HepG2 (cell line): ENCODE measurements at regions not wholly inside any gene's neighbourhood (a gene's known extent, or its start where the extent isn't known, plus 50 kb on each side); places are given as distances from the start of the nearest gene placed in this dataset.

ENCODE experiments used
- ATAC-seq: fragments of 200-7000 bp; cut with Tn5 transposase; 3 replicates; pipeline ENCODE4 v1.9.1; 2020; ENCODE audit warnings: mild to moderate bottlenecking, moderate library complexity
- BruUV-seq: library from RNA; stranded (reverse); fragments of 400-500 nt; replicated peaks from 2 replicates; lab custom pipeline; 2021; lab: Mats Ljungman, UMichigan
- CTCF ChIA-PET: fragments of 300-600 bp; formaldehyde crosslinking; extraction: SDS; loops from one replicate; lab custom pipeline; 2021; ENCODE audit warnings: low total read pairs, inconsistent platforms, low intra/inter-chr PET ratio; lab: Yijun Ruan, JAX
- POLR2A ChIA-PET: fragments of 350-600 bp; sonication (Branson Sonifier 250); formaldehyde crosslinking; loops from one replicate; lab custom pipeline; 2020; ENCODE audit warnings: antibody characterized with exemption, inconsistent platforms; lab: Yijun Ruan, JAX
- DNase-seq: peaks from one replicate; pipeline ENCODE4 v3.0.0-alpha.2; 2015; ENCODE audit warnings: low spot score
- FAIRE-seq: peaks from 3 replicates; lab custom pipeline; 2011; peaks lifted over from hg19 to GRCh38; lab: Jason Lieb, UNC
- H2AFZ ChIP-seq: one replicate; pipeline ENCODE4 v1.6.1; 2011; ENCODE audit warnings: low read length, inconsistent platforms
- H3K27ac ChIP-seq: fragments of 300-600 bp; 3 replicates; pipeline ENCODE4 v1.8.0; 2011; ENCODE audit warnings: mixed run types, mild to moderate bottlenecking, mixed read lengths, low read length, inconsistent platforms; ENCODE audit not compliant: insufficient read depth; ENCODE audit errors: extremely low read length
- H3K27me3 ChIP-seq, 2 experiments: fragments of 200-600 bp in 1 of 2; 2 replicates in 1 of 2; 3 replicates in 1 of 2; pipeline versions ENCODE4 v1.6.0 to v1.8.0; 2011; ENCODE audit warnings: low read length in 2 of 2, mild to moderate bottlenecking in 2 of 2, moderate library complexity in 2 of 2, inconsistent platforms in 1 of 2; ENCODE audit not compliant: insufficient read depth in 2 of 2, control insufficient read depth in 1 of 2
- H3K36me3 ChIP-seq, 2 experiments: fragments of 200-600 bp in 1 of 2; replicated peaks in 1 of 2; 2 replicates in 1 of 2; 3 replicates in 1 of 2; pipeline versions ENCODE4 v1.5.1 to v1.8.0; 2011; ENCODE audit warnings: low read length in 2 of 2, inconsistent platforms in 1 of 2; ENCODE audit not compliant: insufficient read depth in 2 of 2, control insufficient read depth in 1 of 2
- H3K4me1 ChIP-seq: 2 replicates; pipeline ENCODE4 v1.5.1; 2012; ENCODE audit warnings: low read length, inconsistent platforms; ENCODE audit not compliant: insufficient read depth
- H3K4me2 ChIP-seq: 2 replicates; pipeline ENCODE4 v1.6.0; 2011; ENCODE audit warnings: low read depth, low read length, inconsistent platforms
- H3K4me3 ChIP-seq, 3 experiments: fragments of 200-600 bp in 1 of 3; sonication (generic), shearing (Covaris generic) in 1 of 3; replicated peaks in 1 of 3; 2 replicates each; pipeline ENCODE4 v1.5.1; 2011 to 2016; ENCODE audit warnings: low read length in 3 of 3, inconsistent platforms in 2 of 3, low read depth in 2 of 3, mild to moderate bottlenecking in 2 of 3, control low read depth in 1 of 3, mixed read lengths in 1 of 3; ENCODE audit not compliant: insufficient read depth in 1 of 3
- H3K79me2 ChIP-seq: one replicate; pipeline ENCODE4 v1.6.1; 2011; ENCODE audit warnings: low read length, inconsistent platforms; ENCODE audit not compliant: insufficient read depth
- H3K9ac ChIP-seq: 2 replicates; pipeline ENCODE4 v1.6.0; 2011; ENCODE audit warnings: mild to moderate bottlenecking, low read depth, low read length, inconsistent platforms; ENCODE audit not compliant: insufficient read depth
- H3K9me3 ChIP-seq: 2 replicates; pipeline ENCODE4 v1.5.1; 2012; ENCODE audit warnings: mild to moderate bottlenecking, low read length
- H4K20me1 ChIP-seq: 2 replicates; pipeline ENCODE4 v1.6.0; 2011; ENCODE audit warnings: inconsistent platforms, mild to moderate bottlenecking, low read length, moderate library complexity; ENCODE audit not compliant: insufficient read depth
- CTCF ChIP-seq: sonication (generic); formaldehyde crosslinking; IDR thresholded peaks from 2 replicates; pipeline ENCODE4 v1.5.0; 2020; ENCODE audit warnings: mild to moderate bottlenecking, missing genetic modification reagents, moderate library complexity
- DMAP1 ChIP-seq: IDR thresholded peaks from 2 replicates; pipeline ENCODE4 v1.6.1; 2016
- MEIS1 ChIP-seq: sonication (generic); formaldehyde crosslinking; IDR thresholded peaks from 2 replicates; pipeline ENCODE4 v1.9.0; 2021; ENCODE audit warnings: mild to moderate bottlenecking, missing genetic modification reagents, moderate library complexity, borderline replicate concordance
- MXD3 ChIP-seq: IDR thresholded peaks from 2 replicates; pipeline ENCODE4 v1.6.1; 2016; ENCODE audit warnings: mild to moderate bottlenecking, missing biosample characterization, missing genetic modification reagents
- NFATC3 ChIP-seq: sonication (generic); formaldehyde crosslinking; IDR thresholded peaks from 2 replicates; pipeline ENCODE4 v1.5.1; 2020; ENCODE audit warnings: mild to moderate bottlenecking, missing genetic modification reagents
- PAX8 ChIP-seq: sonication (generic); formaldehyde crosslinking; IDR thresholded peaks from 2 replicates; pipeline ENCODE4 v1.8.0; 2022; ENCODE audit warnings: mild to moderate bottlenecking, missing genetic modification reagents, borderline replicate concordance
- RFX3 ChIP-seq: IDR thresholded peaks from 2 replicates; pipeline ENCODE4 v1.6.1; 2016; ENCODE audit warnings: missing biosample characterization, missing genetic modification reagents
- RFX5 ChIP-seq: IDR thresholded peaks from 2 replicates; pipeline ENCODE4 v1.6.1; 2011; ENCODE audit warnings: low read depth, low read length, improper control_type of control experiment
- SUZ12 ChIP-seq: fragments of 150-350 bp; IDR thresholded peaks from 2 replicates; pipeline ENCODE4 v1.6.1; 2014; ENCODE audit warnings: low read depth, low read length
- ZBED4 ChIP-seq: sonication (generic); formaldehyde crosslinking; IDR thresholded peaks from 2 replicates; pipeline ENCODE4 v1.4.0; 2020; ENCODE audit warnings: missing genetic modification reagents, borderline replicate concordance
- ZNF564 ChIP-seq: sonication (generic); formaldehyde crosslinking; IDR thresholded peaks from 2 replicates; pipeline ENCODE4 v1.8.1; 2023; ENCODE audit warnings: mild to moderate bottlenecking, missing genetic modification reagents
- ZNF580 ChIP-seq: IDR thresholded peaks from 2 replicates; pipeline ENCODE4 v1.6.1; 2016; ENCODE audit warnings: low read depth, borderline replicate concordance
- ZNF878 ChIP-seq: sonication (generic); formaldehyde crosslinking; IDR thresholded peaks from 2 replicates; pipeline ENCODE4 v1.8.1; 2023; ENCODE audit warnings: mild to moderate bottlenecking, missing genetic modification reagents, moderate library complexity
- WGBS: methylation state at CpG from one replicate; pipeline ENCODE4 v1.1.6; 2017; ENCODE audit warnings: low lambda C conversion rate; 5-methylcytosine and 5-hydroxymethylcytosine counted together
- in situ Hi-C: cut with HindIII; loops from 2 replicates; pipeline ENCODE4 v1.10.0; 2017; ENCODE audit warnings: low pct_unique_long_range_greater_than_20kb; ENCODE audit not compliant: extremely low pct_ligation_motif_present
- intact Hi-C: fragments of 100-400 bp; cut with micrococcal nuclease; formaldehyde crosslinking; loops from one replicate; pipeline ENCODE4 v1.10.0; 2022; ENCODE audit not compliant: unreplicated experiment

- Histone ChIP-seq H3K9me3 (no peaks in the 10 kb centered on the region), H2AFZ (no peak overlapping the region), H3K27me3 (peaks cover 1 to 18% of the 10 kb centered on the region in 2 experiments; a peak in 3 of 5 replicates), H3K9ac (no peak overlapping the region), H3K4me1 (peaks cover 7% of the 10 kb centered on the region), H3K4me3 (no peak overlapping the region), H3K4me2 (no peak overlapping the region), H3K36me3 (no peaks in the 10 kb centered on the region), H3K27ac (no peak overlapping the region), H4K20me1 (no peaks in the 10 kb centered on the region), H3K79me2 (no peaks in the 10 kb centered on the region)
- intact Hi-C loops, result no loop called here
- TF ChIP-seq ZBED4 (CRISPR knock-in tag) (no peak), ZNF580 (no peak), MEIS1 (CRISPR knock-in tag) (no peak), ZNF564 (CRISPR knock-in tag) (no peak), RFX5 (no peak), CTCF (CRISPR knock-in tag) (no peak), MXD3 (CRISPR knock-in tag) (no peak), ZNF878 (CRISPR knock-in tag) (no peak), PAX8 (CRISPR knock-in tag) (no peak), NFATC3 (CRISPR knock-in tag) (no peak), RFX3 (CRISPR knock-in tag) (no peak), SUZ12 (no peak), DMAP1 (CRISPR knock-in tag) (no peak)
- WGBS, result 40% methylated on average over 5 of the region's 6 CpGs
- ChIA-PET CTCF (no interaction called here), POLR2A (no interaction called here)
- DNase-seq (no peak), FAIRE-seq (no peak), ATAC-seq (no peak)
- in situ Hi-C loops, result no loop called here
- no TSS peak for BruUV-seq
These were observed 60.4 kb upstream of the CA12 start for GRCh38 chr15:63442080-63442479.
